HUDEP-2 (cell line): ENCODE measurements at regions not wholly inside any gene's neighbourhood (a gene's known extent, or its start where the extent isn't known, plus 50 kb on each side); places are given as distances from the start of the nearest gene placed in this dataset.

ENCODE experiments used
- DNase-seq, 76 experiments: peaks; one replicate each; lab custom pipeline; 2025; ENCODE audit not compliant: unreplicated experiment in 76 of 76; lab: John Stamatoyannopoulos, UW

DNA sequence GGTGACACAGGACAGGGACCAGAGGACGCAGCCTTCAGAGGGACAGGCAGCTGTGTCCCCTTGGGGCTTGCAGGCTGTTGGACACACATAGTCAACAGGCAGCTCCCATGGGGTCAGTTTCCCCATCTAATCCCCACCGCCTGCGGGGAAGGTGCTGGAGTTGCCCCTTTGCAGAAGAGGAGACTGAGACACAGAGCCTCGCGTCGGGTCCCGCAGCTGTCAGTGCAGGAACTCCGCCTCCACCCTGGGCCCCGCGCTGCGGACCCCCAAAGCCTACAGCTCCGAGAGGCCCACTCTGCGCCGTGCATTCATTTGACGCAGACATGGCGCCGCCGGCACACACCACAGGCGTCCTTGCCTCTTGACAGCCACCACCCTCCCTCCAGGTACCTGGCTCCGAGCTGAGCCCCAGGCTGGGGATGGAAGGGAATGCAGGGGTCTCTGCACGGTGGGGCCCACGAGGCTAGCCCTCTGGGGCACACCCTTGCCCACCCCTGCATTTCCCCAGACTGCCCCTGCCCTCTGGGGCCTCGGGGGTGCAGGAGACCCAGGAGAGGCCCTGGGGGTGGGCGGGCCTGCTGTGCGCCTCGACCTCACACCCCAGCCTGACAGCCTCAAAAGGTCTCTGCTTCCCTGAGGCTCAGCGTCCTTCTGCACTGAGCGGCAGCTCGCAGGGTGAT is 88.5 kb upstream of the ACTRT2 start:
- DNase-seq, result no peak

GRCh38 chr1:2933431-2934155 is 87.7 kb upstream of the ACTRT2 start:
- no peak for DNase-seq

- no peak for DNase-seq
Measured at GRCh38 chr1:2934156-2934540, 87.1 kb upstream of the ACTRT2 start.

- DNase-seq, result no peak
Measured at GRCh38 chr1:2934642-2935081, 86.6 kb upstream of the ACTRT2 start.

- DNase-seq, result no peak
Measured at GRCh38 chr1:2935184-2935583, 86.1 kb upstream of the ACTRT2 start.

DNA sequence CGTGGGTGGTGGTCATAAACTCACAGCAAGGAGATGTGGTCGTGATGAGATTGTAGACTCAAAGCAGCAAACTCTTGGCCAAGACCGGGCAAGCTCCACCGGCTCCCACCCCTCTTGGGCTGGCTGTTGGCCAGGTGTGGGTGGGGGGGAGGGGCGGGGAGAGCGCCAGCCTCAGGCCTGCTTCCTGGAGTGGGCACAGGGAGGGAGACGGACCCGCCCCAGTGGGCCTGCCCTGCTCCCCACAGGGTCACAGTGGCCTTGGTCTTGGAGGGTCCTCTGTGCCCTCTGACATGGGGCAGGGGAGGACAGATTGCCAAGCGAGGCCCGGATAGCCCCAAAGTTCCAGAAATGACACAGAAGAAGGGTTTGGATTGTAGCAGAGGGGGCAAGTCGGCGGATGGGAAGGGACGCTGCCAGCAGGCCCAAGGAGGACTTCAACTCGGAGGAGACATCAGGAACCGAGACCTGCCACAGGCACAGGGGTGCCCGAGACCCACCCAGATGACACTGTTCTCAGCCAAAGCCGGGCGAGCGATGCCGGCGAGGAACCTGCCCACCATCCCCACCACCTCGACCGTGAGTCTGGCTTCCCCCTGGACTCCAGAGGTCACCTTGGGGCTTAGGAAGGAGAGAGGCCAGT is 85.4 kb upstream of the ACTRT2 start:
- no peak for DNase-seq

GRCh38 chr1:2936559-2937515 is 84.4 kb upstream of the ACTRT2 start:
- DNase-seq, result no peak

DNA sequence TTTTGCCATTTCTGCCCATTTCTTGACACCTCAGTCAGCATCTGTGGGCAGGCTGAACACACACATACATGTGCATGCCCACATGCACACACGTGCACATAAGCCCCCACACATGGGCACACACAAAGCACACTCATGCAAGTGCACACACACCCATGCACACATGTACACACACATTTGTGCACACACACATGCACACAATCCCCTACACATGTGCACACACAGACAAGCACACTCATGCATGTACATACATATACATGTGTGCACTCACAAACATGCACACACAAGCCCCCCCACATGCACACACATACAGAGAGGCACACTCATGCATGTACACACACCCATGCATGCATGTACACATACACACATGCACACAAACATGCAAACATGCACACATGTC is 83.5 kb upstream of the ACTRT2 start:
- DNase-seq, result no peak

- DNase-seq, result no peak
Measured at GRCh38 chr1:2939041-2939552, 82.2 kb upstream of the ACTRT2 start.

- no peak for DNase-seq
Measured at GRCh38 chr1:2940178-2940577, 81.1 kb upstream of the ACTRT2 start.

DNA sequence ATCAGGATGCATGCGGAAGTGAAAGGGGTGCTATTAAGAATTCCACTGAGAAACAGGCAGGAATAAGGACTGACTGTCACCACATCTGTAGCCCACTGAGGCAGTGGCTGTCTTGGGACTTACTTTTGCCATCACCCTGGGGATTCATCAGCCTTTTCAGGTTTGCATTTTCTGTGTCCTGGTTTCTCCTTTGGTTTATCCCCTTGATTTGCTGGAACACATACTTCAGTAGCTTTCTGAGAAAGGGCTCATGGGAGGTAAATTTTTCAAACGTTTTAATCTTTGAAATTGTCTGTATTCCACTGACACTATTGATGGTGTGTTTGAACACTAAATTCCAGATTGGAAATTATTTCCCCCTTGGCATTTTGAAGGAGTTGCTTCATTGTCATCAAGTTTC is 80.2 kb upstream of the ACTRT2 start:
- no peak for DNase-seq

DNA sequence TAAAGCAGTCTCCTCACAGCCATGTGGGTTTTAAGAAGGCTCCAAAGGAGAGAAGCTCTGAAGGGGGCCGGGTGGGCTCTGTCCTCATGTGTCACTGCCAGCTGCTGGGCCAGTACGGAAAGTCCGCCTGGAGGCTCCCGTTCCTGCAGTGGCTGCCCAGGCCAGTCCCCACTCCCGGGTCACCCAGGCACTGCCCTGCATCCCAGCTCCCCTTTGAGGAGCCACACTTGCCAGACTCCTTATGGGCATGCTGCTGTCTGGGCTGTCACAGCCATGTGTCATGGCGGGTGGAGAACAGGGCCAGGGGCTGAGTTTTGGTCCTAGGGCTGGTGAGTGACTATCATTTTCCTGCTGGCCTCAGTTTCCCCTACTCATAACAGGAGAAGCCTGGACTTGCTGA is 79.4 kb upstream of the ACTRT2 start:
- no peak for DNase-seq

GRCh38 chr1:2942410-2942809 is 78.9 kb upstream of the ACTRT2 start:
- no peak for DNase-seq

DNA sequence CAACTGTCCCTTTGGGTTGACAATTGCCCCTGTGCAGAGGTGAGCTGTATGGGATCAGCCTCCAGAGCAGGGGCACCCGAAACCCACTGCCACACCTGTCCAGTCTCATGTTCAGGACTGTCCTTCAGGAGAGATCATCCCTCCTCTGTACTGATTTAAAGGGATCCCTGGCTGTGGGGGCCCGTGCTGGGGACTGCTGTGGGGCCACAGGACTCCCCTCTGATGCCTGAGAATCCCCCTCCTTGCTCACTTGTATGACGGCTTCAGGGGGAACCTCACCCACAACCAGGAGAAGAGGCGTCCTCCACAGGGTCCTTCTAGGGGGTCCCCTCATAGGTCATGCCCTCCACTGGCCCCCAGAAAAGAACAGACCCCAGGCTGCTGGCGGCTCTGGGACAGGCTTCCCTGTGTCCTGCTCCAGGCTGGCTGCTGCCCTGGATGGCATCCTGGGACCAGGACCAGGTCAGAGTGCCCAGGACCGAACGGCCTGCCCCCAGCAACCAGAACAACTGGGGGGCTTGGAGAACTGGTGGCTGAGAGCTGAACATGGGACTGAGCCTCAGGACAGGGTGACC is 77.5 kb upstream of the ACTRT2 start:
- DNase-seq, result no peak

DNA sequence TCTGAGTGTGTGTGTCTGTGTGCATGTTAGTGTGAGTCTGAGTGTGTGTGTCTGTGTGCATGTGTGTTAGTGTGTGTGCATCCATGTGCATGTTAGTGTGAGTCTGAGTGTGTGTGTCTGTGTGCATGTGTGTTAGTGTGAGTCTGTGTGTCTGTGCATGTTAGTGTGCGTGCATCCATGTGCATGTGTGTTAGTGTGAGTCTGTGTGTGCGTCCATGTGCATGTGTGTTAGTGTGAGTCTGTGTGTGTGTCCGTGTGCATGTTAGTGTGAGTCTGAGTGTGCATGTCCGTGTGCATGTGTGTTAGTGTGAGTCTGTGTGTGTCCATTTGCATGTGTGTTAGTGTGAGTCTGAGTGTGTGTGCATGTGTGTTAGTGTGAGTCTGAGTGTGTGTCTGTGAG is 76.6 kb upstream of the ACTRT2 start:
- DNase-seq, result no peak

- no peak for DNase-seq
Measured at GRCh38 chr1:2945821-2946231, 75.4 kb upstream of the ACTRT2 start.

- no peak for DNase-seq
Measured at GRCh38 chr1:2946291-2946690, 75.0 kb upstream of the ACTRT2 start.

DNA sequence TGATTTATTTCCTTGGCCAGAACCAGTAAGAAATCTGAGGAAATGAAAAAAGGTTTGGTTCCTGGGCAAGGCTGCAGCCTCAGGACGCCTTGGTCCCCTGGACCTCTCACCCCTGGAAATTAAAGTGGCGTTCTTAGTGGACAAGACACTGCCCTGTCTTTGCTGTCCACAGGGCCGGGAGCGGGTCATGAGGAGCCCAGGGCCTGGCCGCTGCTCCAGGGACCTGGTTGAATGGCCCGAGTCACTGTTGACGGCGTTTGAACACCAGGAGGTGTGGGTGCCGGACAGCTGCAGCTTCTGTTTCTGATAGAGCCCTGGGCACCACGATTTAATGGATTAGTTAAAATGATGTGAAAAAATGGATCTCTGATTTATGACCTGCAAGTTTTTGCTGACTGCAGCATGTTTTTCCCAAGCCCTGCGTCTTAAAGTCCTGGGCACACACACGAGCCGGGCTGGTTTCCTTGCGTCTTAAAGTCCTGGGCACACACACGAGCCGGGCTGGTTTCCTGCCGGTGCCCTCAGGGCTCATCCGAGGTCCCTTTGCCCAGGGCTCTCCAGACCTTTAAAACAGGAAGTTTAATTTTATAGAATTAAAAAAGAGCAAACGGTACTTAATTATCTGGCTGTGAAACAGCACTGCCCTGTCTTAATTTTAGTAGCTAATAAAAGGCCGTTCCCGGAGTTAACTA is 74.1 kb upstream of the ACTRT2 start:
- DNase-seq, result no peak

DNA sequence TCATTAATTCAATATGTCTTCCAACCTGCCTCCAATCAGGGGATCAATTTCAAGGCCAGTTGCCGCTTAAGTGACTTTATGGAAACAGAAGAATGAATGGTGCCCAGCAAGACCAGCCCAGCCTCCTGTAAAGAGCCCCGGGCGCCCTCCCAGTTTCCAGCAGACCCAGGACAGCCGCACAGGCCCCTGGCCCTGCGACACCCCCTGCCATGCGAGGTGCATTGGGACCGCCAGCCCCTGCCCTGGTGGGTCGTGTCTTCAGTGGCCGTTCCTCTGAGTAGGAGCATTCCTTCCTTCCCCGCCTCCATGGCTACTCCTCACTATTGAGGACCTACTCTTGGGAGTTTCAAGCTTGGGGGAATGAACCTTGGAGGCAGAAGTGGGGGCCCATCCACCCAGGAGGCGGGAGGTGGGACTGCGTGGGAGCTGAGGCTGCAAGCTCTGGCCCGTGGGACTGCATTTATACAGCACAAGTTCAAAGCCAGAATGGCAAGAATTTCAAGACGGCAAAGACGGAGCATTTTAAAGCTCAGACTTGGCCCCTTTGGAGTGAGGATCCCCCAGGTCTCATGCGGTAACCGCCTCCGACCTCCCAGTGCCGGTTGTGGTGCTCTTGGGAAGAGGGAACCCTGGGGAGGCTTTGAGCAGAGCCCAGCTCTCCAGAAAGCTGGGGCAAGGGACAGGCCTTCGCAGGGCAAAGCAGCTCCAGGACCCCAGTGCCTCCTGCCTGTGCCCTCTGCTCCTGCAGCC is 73.1 kb upstream of the ACTRT2 start:
- no peak for DNase-seq
